ENCODE measurements at regions not wholly inside any gene's neighbourhood (a gene's known extent, or its start where the extent isn't known, plus 50 kb on each side); places are given as distances from the start of the nearest gene placed in this dataset.

- no peaks in the 10 kb centered on the region for H3K9me3 ChIP-seq
- TF ChIP-seq CTCF (IDR thresholded peaks at IDR 0.05): no peak
- H3K27ac ChIP-seq: no peak overlapping the region
- no peaks in the 10 kb centered on the region for H3K36me3 ChIP-seq
- H3K27me3 ChIP-seq: no peaks in the 10 kb centered on the region
- intact Hi-C loops (cut with DNase I): no loop called here
- no peaks in the 10 kb centered on the region for H3K4me1 ChIP-seq
- H3K4me3 ChIP-seq: no peak overlapping the region
- DNase-seq (no peak), ATAC-seq (no peak)
These were observed 427.5 kb upstream of the TRIB2 start for GRCh38 chr2:12289120-12289802.

DNA sequence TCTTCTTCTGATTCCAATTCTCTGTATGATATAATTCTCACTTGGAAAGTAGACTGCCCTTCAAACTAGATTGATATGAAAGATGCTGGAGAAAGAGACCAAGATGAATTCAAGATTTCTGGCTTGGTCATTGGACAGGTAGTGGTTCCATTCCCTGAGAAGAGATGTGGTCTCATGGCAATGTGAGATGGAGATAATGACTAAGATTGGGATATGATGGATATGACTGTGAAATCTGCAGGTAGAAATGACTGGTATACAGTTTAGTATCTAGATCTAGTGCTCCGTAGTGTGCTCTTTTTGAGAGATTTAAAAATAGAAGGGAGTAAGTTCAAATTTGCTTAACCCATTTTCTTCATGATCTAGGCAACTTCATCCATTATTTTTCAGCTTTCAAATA is 425.4 kb upstream of the TRIB2 start:
- Histone ChIP-seq H3K36me3 (no peaks in the 10 kb centered on the region), H3K27me3 (no peaks in the 10 kb centered on the region), H3K27ac (no peak overlapping the region), H3K9me3 (no peaks in the 10 kb centered on the region), H3K4me3 (no peak overlapping the region), H3K4me1 (no peaks in the 10 kb centered on the region)
- ATAC-seq: no peak
- DNase-seq: no peak
- intact Hi-C loops (cut with DNase I): no loop called here
- TF ChIP-seq CTCF (IDR thresholded peaks at IDR 0.05): no peak

DNA sequence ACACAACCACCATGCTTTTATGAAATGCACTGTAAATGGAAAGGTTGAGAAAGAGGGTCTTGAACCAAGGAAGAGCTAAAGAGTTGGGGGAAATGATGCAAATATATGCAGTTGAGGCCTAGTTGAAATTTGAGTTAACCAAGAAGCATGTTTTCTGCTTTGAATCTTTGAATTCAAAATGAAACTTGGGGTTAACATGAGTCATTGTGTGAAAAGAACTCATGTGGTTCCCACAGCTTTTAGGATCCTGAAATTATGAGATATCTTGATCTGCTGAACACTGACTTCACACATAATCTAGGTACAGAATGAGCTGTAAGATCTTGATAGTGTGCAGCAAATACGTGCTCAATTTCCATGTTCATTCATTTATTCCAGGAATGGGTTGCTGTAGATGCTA is 422.9 kb upstream of the TRIB2 start:
- H3K4me3 ChIP-seq: no peak overlapping the region
- no peaks in the 10 kb centered on the region for H3K9me3 ChIP-seq
- H3K27ac ChIP-seq: no peak overlapping the region
- H3K36me3 ChIP-seq: no peaks in the 10 kb centered on the region
- DNase-seq (no peak), ATAC-seq (no peak)
- no peaks in the 10 kb centered on the region for H3K27me3 ChIP-seq
- TF ChIP-seq CTCF (IDR thresholded peaks at IDR 0.05): no peak
- H3K4me1 ChIP-seq: no peaks in the 10 kb centered on the region
- intact Hi-C loops (cut with DNase I): no loop called here

DNA sequence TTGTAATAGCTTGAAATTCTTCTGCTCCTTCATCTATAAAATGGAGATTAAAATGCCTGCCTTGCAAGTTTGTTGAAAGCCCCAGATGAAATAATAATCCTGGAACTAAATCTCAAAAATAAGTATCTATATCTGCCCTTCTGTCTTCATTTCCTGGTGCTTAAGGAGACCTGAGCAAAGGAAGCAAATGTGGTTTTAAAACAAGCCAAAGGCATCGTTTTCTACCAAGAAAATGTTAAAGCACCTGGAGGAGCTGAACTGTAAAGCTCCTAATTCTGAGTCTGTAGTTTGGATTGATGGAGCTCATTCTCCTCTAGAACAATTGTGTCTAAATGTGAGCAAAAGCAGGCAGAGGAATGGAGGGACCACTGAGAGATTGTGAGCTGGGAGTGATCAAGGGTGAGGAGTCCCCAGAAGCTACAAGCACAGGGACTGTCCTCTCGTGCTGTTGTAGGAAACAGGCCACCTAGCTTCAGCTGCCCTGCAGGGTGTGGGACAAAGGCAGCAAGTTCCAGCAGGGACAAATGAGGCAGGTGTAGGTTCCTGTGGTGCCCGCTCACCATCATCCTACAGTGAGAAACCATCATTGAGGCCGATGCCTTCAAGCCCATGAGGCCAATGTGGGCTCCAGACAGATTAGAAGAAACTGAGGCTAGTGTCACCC is 420.7 kb upstream of the TRIB2 start:
- Histone ChIP-seq H3K4me3 (no peak overlapping the region), H3K4me1 (no peaks in the 10 kb centered on the region), H3K9me3 (no peaks in the 10 kb centered on the region), H3K27ac (no peak overlapping the region), H3K36me3 (no peaks in the 10 kb centered on the region), H3K27me3 (no peaks in the 10 kb centered on the region)
- intact Hi-C loops (cut with DNase I): no loop called here
- no peak for ATAC-seq
- no peak for TF ChIP-seq CTCF (IDR thresholded peaks at IDR 0.05)
- DNase-seq: no peak

DNA sequence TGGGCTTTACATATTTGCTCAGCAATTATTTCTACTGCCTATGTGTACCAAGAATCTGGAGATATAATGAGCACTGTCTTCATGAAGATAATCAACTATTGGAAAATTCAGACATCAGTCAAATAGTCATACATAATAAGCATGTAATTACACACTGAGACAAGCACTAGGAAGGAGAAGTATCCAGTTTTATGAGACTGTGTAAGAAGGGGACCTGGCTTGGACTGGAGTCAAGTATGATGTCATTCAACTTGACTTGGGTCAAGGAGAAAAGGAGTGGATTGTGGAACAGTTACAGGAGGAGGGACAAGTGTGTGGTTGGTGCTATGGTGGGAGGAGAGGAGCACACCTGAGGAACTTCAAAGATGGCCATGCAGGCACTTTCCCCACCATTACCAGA is 419.8 kb upstream of the TRIB2 start:
- peak; percentile 69 for ATAC-seq
- no peaks in the 10 kb centered on the region for H3K27me3 ChIP-seq
- no peak overlapping the region for H3K4me3 ChIP-seq
- H3K27ac ChIP-seq: no peak overlapping the region
- intact Hi-C loops (cut with DNase I): no loop called here
- no peaks in the 10 kb centered on the region for H3K36me3 ChIP-seq
- H3K4me1 ChIP-seq: no peaks in the 10 kb centered on the region
- no peaks in the 10 kb centered on the region for H3K9me3 ChIP-seq
- no peak for TF ChIP-seq CTCF (IDR thresholded peaks at IDR 0.05)
- no peak for DNase-seq

All from left lung (tissue), 4 donors.